K562 (cell line): ENCODE measurements at regions not wholly inside any gene's neighbourhood (a gene's known extent, or its start where the extent isn't known, plus 50 kb on each side); places are given as distances from the start of the nearest gene placed in this dataset.

Source experiments
- CHD1 ChIP-seq: fragments of 200-600 bp; sonication (generic); IDR thresholded peaks from one replicate; pipeline ENCODE4 v1.6.1; 2012; ENCODE audit warnings: mild to moderate bottlenecking, moderate library complexity, low read length, inconsistent platforms
- EP400 ChIP-seq: fragments of 450-650 bp; IDR thresholded peaks from 2 replicates; pipeline ENCODE4 v1.6.1; 2017; ENCODE audit warnings: antibody characterized with exemption, mild to moderate bottlenecking, moderate library complexity
- RREB1 ChIP-seq: fragments of 250-450 bp; sonication (Bioruptor Pico); IDR thresholded peaks from 2 replicates; pipeline ENCODE4 v1.4.0; 2020
- TARDBP ChIP-seq: fragments of 450-650 bp; IDR thresholded peaks from 2 replicates; pipeline ENCODE4 v1.6.1; 2016
- TBP ChIP-seq: optimal IDR thresholded peaks from 2 replicates; pipeline ENCODE3; 2011; ENCODE audit warnings: low read depth, low read length, improper control_type of control experiment
- USF2 ChIP-seq: sonication (generic); formaldehyde crosslinking; IDR thresholded peaks from 2 replicates; pipeline ENCODE4 v1.5.0; 2020; ENCODE audit warnings: missing genetic modification reagents
- ZNF133 ChIP-seq: fragments of 250-450 bp; sonication (Bioruptor Pico); IDR thresholded peaks from 2 replicates; pipeline ENCODE4 v1.4.0; 2020; ENCODE audit warnings: mild to moderate bottlenecking
- ZNF311 ChIP-seq: fragments of 250-450 bp; sonication (Bioruptor Pico); IDR thresholded peaks from 2 replicates; pipeline ENCODE4 v1.4.0; 2020; ENCODE audit warnings: mild to moderate bottlenecking, moderate library complexity
- ZSCAN32 ChIP-seq: fragments of 450-650 bp; formaldehyde crosslinking; IDR thresholded peaks from 2 replicates; pipeline ENCODE4 v1.4.0; 2020; ENCODE audit warnings: mild to moderate bottlenecking, moderate library complexity

- TF ChIP-seq RREB1 (CRISPR knock-in tag) (no peak), USF2 (CRISPR knock-in tag) (no peak), ZNF133 (no peak), ZSCAN32 (CRISPR knock-in tag) (no peak), ZNF311 (no peak), TARDBP (no peak), CHD1 (no peak), EP400 (no peak), TBP (no peak)
Measured at GRCh38 chr7:46139079-46139478, 218.0 kb upstream of the IGFBP3 start (continued).
